IPS-18a (cell line): ENCODE measurements at regions not wholly inside any gene's neighbourhood (a gene's known extent, or its start where the extent isn't known, plus 50 kb on each side); places are given as distances from the start of the nearest gene placed in this dataset.

Experiments
- H3K27ac ChIP-seq: one replicate; pipeline ENCODE4 v1.5.1; 2013; ENCODE audit warnings: low read length
- H3K27me3 ChIP-seq: one replicate; pipeline ENCODE4 v1.6.1; 2013; ENCODE audit warnings: mild to moderate bottlenecking, low read length; ENCODE audit not compliant: control insufficient read depth, insufficient read depth
- H3K36me3 ChIP-seq: one replicate; pipeline ENCODE4 v1.6.1; 2013; ENCODE audit warnings: low read depth, low read length; ENCODE audit not compliant: control insufficient read depth
- H3K4me1 ChIP-seq: one replicate; pipeline ENCODE4 v1.6.1; 2013; ENCODE audit warnings: low read depth, low read length; ENCODE audit not compliant: control insufficient read depth
- H3K4me3 ChIP-seq: one replicate; pipeline ENCODE4 v1.5.1; 2013; ENCODE audit warnings: low read length
- H3K9ac ChIP-seq: one replicate; pipeline ENCODE4 v1.6.1; 2013; ENCODE audit warnings: mild to moderate bottlenecking, low read length, moderate library complexity
- H3K9me3 ChIP-seq: one replicate; pipeline ENCODE4 v1.6.1; 2013; ENCODE audit warnings: low read depth, low read length; ENCODE audit not compliant: control insufficient read depth

DNA sequence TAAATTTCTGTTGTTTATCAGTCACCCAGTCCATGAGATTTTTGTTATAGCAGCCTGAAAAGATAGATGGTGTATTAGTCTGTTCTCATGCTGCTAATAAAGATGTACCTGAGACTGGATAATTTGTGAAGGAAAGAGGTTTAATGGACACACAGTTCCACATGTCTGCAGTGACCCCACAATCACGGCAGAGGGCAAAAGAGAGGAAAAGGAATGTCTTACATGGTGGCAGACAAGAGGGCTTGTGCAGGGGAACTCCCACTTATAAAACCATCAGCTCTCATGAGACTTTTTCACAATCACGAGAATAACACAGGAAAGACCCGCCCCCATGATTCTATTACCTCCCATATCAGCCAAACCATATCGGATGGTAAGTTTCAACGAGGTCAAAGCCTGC lies 309.2 kb downstream of the LIG4 start:
- Histone ChIP-seq H3K9ac (no peak overlapping the region), H3K9me3 (no peaks in the 10 kb centered on the region), H3K27me3 (no peaks in the 10 kb centered on the region), H3K4me1 (no peaks in the 10 kb centered on the region), H3K27ac (no peak overlapping the region), H3K36me3 (no peaks in the 10 kb centered on the region), H3K4me3 (no peak overlapping the region)

DNA sequence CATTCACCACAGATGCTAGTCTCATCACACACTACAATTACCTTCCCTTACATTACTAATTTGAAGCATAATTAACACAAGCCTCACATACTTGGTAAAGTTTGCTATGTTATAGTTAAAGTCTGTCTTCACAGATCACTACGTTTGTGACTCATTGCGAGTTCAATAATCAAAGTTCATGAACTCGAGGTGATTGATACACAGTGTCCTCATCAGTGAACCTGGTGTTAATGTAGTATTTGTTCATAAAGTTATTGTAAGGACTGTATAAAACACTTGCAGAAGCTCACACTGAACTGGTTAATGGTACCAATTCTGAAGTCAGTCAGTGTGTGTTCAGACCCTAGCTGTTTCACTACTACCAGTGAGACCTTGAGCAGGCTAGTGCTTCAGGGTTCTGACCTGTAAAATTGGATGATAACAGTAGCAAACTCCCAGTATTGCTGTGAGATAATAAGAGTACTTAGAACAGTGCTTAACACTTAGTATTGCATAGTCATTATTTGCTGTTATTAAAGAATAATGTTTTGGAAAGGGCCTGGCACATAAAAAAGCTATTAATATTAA lies 313.3 kb downstream of the LIG4 start:
- Histone ChIP-seq H3K27ac (no peak overlapping the region), H3K27me3 (no peaks in the 10 kb centered on the region), H3K4me3 (no peak overlapping the region), H3K9me3 (no peaks in the 10 kb centered on the region), H3K4me1 (no peaks in the 10 kb centered on the region), H3K36me3 (no peaks in the 10 kb centered on the region), H3K9ac (no peak overlapping the region)

DNA sequence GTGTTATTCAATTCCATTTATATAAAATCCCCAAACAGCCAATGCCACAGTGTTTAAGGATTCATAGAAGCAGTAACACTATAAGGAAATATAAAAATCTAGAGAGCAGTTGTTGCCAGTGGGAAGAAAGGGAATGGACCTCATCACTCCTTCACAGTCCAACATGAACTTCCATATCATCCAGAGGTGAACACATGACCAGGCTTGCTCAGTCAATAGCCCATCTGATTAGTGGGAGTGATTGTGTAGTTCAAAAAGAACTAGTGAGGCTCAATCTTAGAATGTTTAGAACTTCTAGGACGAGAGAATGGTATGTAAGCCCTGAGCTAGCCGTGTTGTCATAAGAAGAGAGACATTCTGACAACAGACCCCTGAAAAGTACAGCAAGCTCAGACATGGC lies 314.1 kb downstream of the LIG4 start:
- Histone ChIP-seq H3K27me3 (no peaks in the 10 kb centered on the region), H3K4me3 (no peak overlapping the region), H3K27ac (no peak overlapping the region), H3K4me1 (no peaks in the 10 kb centered on the region), H3K9ac (no peak overlapping the region), H3K9me3 (no peaks in the 10 kb centered on the region), H3K36me3 (no peaks in the 10 kb centered on the region)

DNA sequence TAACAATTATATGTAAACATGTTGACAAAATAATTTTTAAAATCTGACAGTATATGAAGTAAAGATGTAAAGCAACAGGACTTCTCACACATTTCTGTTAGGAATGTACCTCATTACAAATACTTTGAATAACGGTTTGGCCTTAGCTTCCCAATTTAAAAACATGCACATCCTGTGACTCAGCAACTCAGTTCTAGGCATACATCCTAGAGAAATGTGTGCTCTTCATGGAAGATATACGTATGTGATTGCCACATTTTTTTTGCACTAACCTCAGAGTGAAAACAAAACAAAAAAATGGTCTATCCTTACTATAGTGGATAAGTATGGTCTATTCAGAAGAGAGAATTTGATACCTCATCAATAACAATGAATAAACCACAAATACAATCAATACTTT lies 314.6 kb downstream of the LIG4 start:
- H3K4me3 ChIP-seq = no peak overlapping the region
- no peaks in the 10 kb centered on the region for H3K27me3 ChIP-seq
- H3K9ac ChIP-seq = no peak overlapping the region
- no peaks in the 10 kb centered on the region for H3K36me3 ChIP-seq
- H3K4me1 ChIP-seq = no peaks in the 10 kb centered on the region
- no peaks in the 10 kb centered on the region for H3K9me3 ChIP-seq
- no peak overlapping the region for H3K27ac ChIP-seq

DNA sequence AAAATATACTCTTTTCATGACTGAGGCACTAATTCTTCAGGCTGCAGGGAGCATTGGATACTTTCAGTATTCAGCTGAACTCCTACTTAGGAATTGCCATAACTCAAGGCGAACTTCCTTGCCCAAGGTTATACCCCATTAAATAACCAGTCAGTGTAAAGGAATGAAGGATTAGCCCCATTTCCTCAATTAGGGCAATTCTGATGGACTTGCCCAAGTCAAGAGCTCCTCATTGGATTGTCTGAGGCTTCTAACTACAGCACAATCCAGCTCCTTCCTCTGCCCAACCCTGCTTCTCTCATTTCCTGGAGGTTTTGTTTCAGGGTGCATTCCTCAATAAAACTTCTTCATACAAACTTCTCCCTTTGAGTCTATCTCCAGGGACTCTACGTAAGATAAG lies 329.2 kb downstream of the LIG4 start:
- H3K9me3 ChIP-seq = no peaks in the 10 kb centered on the region
- H3K9ac ChIP-seq = no peak overlapping the region
- no peaks in the 10 kb centered on the region for H3K36me3 ChIP-seq
- H3K4me3 ChIP-seq = no peak overlapping the region
- H3K4me1 ChIP-seq = no peaks in the 10 kb centered on the region
- H3K27me3 ChIP-seq = no peaks in the 10 kb centered on the region
- no peak overlapping the region for H3K27ac ChIP-seq

DNA sequence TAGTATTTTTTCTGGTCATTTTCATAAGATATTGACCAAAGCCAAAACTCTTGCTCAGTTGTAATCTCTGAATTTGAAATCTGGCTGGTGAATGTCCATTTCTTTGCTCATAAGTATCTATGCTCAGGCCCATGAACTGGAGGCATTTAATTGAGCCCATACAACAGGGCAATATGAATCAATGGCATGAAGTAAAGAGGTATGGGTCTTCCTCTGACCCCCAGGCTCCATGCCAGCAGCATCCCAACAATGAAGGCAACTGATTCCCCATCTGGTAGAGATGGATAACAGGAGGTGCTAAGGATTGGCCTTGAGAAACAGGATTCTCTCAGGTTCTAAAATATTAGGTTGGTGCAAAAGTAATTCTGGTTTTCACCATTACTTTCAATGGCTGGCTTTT lies 330.8 kb downstream of the LIG4 start:
- H3K4me1 ChIP-seq = no peaks in the 10 kb centered on the region
- no peak overlapping the region for H3K4me3 ChIP-seq
- no peaks in the 10 kb centered on the region for H3K36me3 ChIP-seq
- H3K27me3 ChIP-seq = no peaks in the 10 kb centered on the region
- H3K9me3 ChIP-seq = no peaks in the 10 kb centered on the region
- H3K9ac ChIP-seq = no peak overlapping the region
- H3K27ac ChIP-seq = no peak overlapping the region

DNA sequence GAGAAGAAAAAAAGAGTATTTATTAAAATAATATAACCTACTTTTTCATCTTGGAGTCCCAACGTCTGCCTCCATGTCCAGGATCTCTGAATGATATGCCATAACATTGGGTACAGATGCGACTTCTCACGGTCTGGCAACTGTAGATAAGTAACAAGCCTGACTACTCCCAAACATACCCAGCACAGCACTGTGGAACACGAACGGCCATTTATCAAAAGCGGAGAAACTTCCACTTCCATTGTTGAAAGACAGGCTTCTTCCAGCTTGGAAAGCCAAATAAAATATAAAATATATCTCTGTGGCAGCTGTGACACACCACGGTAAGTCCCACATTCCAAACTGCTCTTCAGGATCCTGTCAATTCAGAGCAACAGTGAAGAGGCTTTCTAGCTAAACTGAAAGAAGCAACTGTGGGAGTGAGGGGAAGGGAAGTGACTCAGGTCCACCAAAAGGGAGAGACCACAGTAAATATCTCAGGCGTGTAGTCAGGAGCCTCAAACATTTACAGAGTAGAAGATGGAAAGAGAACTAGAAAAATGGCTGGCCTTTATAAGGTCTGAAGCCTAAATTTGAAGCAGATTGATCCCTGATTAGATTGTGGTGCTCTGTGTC lies 331.7 kb downstream of the LIG4 start:
- no peaks in the 10 kb centered on the region for H3K9me3 ChIP-seq
- no peak overlapping the region for H3K4me3 ChIP-seq
- no peaks in the 10 kb centered on the region for H3K36me3 ChIP-seq
- H3K27me3 ChIP-seq = no peaks in the 10 kb centered on the region
- H3K9ac ChIP-seq = no peak overlapping the region
- H3K27ac ChIP-seq = no peak overlapping the region
- no peaks in the 10 kb centered on the region for H3K4me1 ChIP-seq

DNA sequence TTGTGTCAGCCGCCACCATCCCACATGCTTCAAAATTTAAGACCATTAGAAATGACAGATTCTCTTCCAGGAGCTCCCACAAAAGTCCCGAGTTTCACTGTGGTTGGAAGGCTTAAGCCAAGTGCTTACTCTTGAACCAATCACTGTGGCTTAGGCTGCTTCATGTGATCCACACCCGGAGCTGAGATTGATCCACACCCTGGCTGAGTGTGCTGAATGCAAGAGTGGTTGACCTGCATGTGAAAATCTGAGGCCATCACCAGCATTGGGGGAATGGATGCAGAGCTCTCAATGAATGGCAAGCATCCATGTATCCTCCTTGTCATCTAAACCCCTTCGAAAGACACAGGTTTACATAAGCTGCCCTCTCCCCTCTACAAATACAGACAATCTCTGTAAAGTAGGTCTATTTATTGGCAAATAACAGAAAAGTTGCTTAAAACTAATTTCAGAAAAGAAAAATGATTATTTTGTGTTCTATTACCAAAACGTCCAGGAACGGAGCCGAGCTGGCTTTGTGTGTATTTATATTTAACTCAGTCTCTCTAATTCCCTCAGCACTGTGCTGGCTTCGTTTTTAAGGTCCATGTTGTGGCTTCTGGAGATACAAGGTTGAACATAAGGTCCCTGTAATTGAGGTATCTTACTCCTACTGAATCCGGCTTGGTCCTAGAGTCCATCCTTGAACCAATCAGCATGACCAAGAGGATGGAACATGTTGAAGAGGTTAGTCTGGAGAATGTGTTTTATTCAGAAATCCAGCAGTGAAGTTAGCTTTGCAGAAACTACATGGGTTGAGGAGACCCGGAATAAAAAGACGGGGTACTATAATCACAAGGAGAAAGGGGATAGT lies 332.4 kb downstream of the LIG4 start:
- Histone ChIP-seq H3K9ac (no peak overlapping the region), H3K27ac (no peak overlapping the region)

DNA sequence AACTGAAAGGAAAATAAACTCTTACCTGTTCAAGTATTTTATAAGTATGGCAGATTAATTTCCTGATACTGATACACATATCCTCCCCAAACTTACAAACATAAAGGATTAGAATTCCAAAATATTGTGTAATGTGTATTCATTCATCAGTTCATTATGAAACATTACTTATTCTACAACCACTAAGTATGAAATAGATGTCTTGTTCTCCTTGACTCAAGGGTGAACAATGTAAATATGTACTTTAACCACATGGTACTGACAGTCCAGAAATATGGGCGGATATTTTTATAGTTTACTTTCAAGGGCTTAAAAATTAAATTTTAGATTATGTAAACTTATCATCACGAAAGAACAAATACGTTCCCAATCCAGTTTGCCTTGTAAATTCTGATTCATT lies 334.0 kb downstream of the LIG4 start:
- Histone ChIP-seq H3K27me3 (no peaks in the 10 kb centered on the region), H3K27ac (no peak overlapping the region), H3K36me3 (no peaks in the 10 kb centered on the region), H3K9ac (no peak overlapping the region), H3K9me3 (no peaks in the 10 kb centered on the region), H3K4me3 (no peak overlapping the region), H3K4me1 (no peaks in the 10 kb centered on the region)

More for the DNA sequence above, 332.4 kb downstream of the LIG4 start:
- H3K9me3 ChIP-seq = no peaks in the 10 kb centered on the region
- H3K4me1 ChIP-seq = no peaks in the 10 kb centered on the region
- H3K4me3 ChIP-seq = no peak overlapping the region
- no peaks in the 10 kb centered on the region for H3K27me3 ChIP-seq
- no peaks in the 10 kb centered on the region for H3K36me3 ChIP-seq

DNA sequence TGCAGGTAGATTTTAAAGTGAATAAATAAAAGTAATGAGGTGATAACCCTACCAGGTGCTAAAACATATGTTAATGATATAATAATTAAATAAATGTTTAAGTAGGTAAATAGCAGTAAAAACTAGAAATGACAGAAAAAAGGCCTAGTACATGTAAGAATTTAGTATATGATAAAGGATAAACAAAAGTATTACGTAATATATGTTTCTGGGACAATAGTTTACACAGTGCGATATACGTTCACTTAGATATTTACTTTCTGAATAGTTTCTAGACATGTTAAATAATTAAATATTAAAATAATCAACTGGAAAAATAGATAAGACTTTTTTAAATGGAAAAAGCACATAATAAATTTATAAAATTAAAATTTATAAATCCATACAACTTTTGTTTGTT lies 340.9 kb downstream of the LIG4 start:
- Histone ChIP-seq H3K9ac (no peak overlapping the region), H3K36me3 (no peaks in the 10 kb centered on the region), H3K4me1 (no peaks in the 10 kb centered on the region), H3K9me3 (no peaks in the 10 kb centered on the region), H3K27ac (no peak overlapping the region), H3K27me3 (peaks cover 13% of the 10 kb centered on the region), H3K4me3 (no peak overlapping the region)

DNA sequence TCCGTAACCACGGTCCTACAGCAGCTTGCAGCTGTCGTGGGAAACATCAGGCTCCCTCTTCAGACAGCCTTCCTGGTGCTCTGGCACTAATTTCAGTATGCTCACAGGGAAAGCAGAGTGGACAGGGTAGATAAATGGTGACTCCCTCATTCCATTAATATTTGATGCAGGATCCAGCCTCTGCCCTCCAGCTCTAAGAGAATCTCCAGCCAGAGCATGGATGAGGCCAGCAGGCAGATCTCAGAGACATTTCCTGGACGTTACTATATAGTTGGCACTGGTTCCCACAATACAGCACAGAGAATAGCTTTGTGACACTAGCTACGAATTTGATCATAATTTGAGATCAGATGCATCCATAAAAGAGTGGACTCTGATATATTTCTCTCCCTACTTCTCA lies 341.4 kb downstream of the LIG4 start:
- Histone ChIP-seq H3K27me3 (peaks cover 18% of the 10 kb centered on the region), H3K9ac (no peak overlapping the region), H3K4me3 (no peak overlapping the region), H3K4me1 (no peaks in the 10 kb centered on the region), H3K27ac (no peak overlapping the region), H3K36me3 (no peaks in the 10 kb centered on the region), H3K9me3 (no peaks in the 10 kb centered on the region)

DNA sequence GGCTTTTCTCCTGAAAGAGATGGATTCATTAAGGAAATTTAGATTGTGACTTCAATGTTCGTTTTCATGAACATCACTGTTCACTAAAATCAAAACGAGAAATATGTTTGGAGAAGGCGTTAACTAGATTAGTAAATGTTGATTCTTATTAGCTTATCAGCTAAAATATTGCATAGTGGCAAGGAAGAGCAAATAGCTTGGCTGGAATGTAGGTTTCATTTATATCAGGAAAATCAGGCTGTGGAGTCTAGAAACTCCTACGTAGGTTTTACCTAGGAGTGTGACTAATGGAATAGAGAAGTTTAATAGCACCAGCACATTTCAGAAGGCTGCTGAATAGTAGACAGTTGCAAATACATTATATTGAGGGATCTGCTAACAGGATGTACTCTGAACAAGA lies 344.9 kb downstream of the LIG4 start:
- no peak overlapping the region for H3K27ac ChIP-seq

More for the DNA sequence above, 344.9 kb downstream of the LIG4 start:
- no peaks in the 10 kb centered on the region for H3K9me3 ChIP-seq
- H3K4me3 ChIP-seq = no peak overlapping the region
- H3K36me3 ChIP-seq = no peaks in the 10 kb centered on the region
- H3K4me1 ChIP-seq = peaks cover 1% of the 10 kb centered on the region
- H3K27me3 ChIP-seq = peaks cover 49% of the 10 kb centered on the region
- H3K9ac ChIP-seq = no peak overlapping the region
